ENCODE measurements at regions not wholly inside any gene's neighbourhood (a gene's known extent, or its start where the extent isn't known, plus 50 kb on each side); places are given as distances from the start of the nearest gene placed in this dataset.

- Mint-ChIP-seq H3K36me3 (peaks cover under 1% of the 10 kb centered on the region), H3K4me1 (0 out of 2 replicates have a peak, but pooled peaks cover 2% of the 10 kb centered on the region), H3K27me3 (ENCODE audit: low read depth) (peaks cover 42% of the 10 kb centered on the region), H3K9me3 (peaks cover 24% of the 10 kb centered on the region), H3K4me3 (peak overlapping the region; percentile 68), H3K27ac (no peak overlapping the region)
- DNase-seq (ENCODE audit: low spot score) (peak; percentile 28), ATAC-seq (peak; percentile 72)
- POLR2A ChIA-PET = no interaction called here
- CTCF ChIA-PET = interaction anchor here (1.4 to 2.5 kb wide), 4 partner anchors 10 to 101 kb away, joined by 4 to 15 read pairs (median 5); no protein-coding TSS in a partner anchor
- no peak for TF ChIP-seq ZNF671 (CRISPR knock-in tag; IDR thresholded peaks at IDR 0.05)
- TF ChIP-seq RORB (CRISPR knock-in tag; IDR thresholded peaks at IDR 0.05) = no peak
- TF ChIP-seq ETV6 (CRISPR knock-in tag; IDR thresholded peaks at IDR 0.05) = no peak
- no peak for TF ChIP-seq USF1 (CRISPR knock-in tag; IDR thresholded peaks at IDR 0.05)
- TF ChIP-seq JUN (CRISPR knock-in tag; IDR thresholded peaks at IDR 0.05) = no peak
- no peak for TF ChIP-seq JAZF1 (CRISPR knock-in tag; IDR thresholded peaks at IDR 0.05)
- no peak for TF ChIP-seq SP1 (CRISPR knock-in tag; conservative IDR thresholded peaks at IDR 0.05)
- no peak for TF ChIP-seq IRF2 (CRISPR knock-in tag; IDR thresholded peaks at IDR 0.05; ENCODE audit: borderline replicate concordance, low read depth)
- no peak for TF ChIP-seq HMGXB4 (CRISPR knock-in tag; IDR thresholded peaks at IDR 0.05)
- no peak for TF ChIP-seq PRDM15 (CRISPR knock-in tag; IDR thresholded peaks at IDR 0.05)
- no peak for TF ChIP-seq ZNF219 (CRISPR knock-in tag; IDR thresholded peaks at IDR 0.05; ENCODE audit: borderline replicate concordance)
- no peak for TF ChIP-seq ATF2 (CRISPR knock-in tag; IDR thresholded peaks at IDR 0.05; ENCODE audit: borderline replicate concordance, low read depth)
- no peak for TF ChIP-seq ZNF416 (CRISPR knock-in tag; IDR thresholded peaks at IDR 0.05)
- TF ChIP-seq ELF4 (CRISPR knock-in tag; IDR thresholded peaks at IDR 0.05; ENCODE audit: low read depth) = no peak
- no peak for TF ChIP-seq OVOL2 (CRISPR knock-in tag; IDR thresholded peaks at IDR 0.05; ENCODE audit: borderline replicate concordance)
- TF ChIP-seq PRRX2 (CRISPR knock-in tag; IDR thresholded peaks at IDR 0.05) = no peak
- TF ChIP-seq NR3C1 (CRISPR knock-in tag; conservative IDR thresholded peaks at IDR 0.05; ENCODE audit: low read depth) = no peak
- TF ChIP-seq FOXP4 (CRISPR knock-in tag; IDR thresholded peaks at IDR 0.05) = no peak
Measured at GRCh38 chr10:75294518-75294865, 58.7 kb upstream of the COMTD1 start.
